Chondrocyte (in vitro differentiated cells): ENCODE measurements at regions not wholly inside any gene's neighbourhood (a gene's known extent, or its start where the extent isn't known, plus 50 kb on each side); places are given as distances from the start of the nearest gene placed in this dataset.

ENCODE experiments used
- DNase-seq: peaks from one replicate; pipeline ENCODE4 v3.0.0; 2021; ENCODE audit warnings: mixed read lengths, low spot score
- H3K27ac Mint-ChIP-seq: one replicate; pipeline ENCODE4 v1.8.0; 2021; ENCODE audit warnings: mild to moderate bottlenecking, moderate library complexity, mixed read lengths; ENCODE audit not compliant: unreplicated experiment
- H3K27me3 Mint-ChIP-seq: 2 replicates; pipeline ENCODE4 v1.8.0; 2021; ENCODE audit warnings: low read depth, mixed read lengths
- H3K36me3 Mint-ChIP-seq: 2 replicates; pipeline ENCODE4 v1.8.0; 2021; ENCODE audit warnings: low read depth, mixed read lengths
- H3K4me1 Mint-ChIP-seq: 2 replicates; pipeline ENCODE4 v1.8.0; 2021; ENCODE audit warnings: low read depth, mild to moderate bottlenecking, mixed read lengths
- H3K4me3 Mint-ChIP-seq: one replicate; pipeline ENCODE4 v1.8.0; 2021; ENCODE audit warnings: mild to moderate bottlenecking, moderate library complexity, mixed read lengths; ENCODE audit not compliant: unreplicated experiment
- H3K9me3 Mint-ChIP-seq: 2 replicates; pipeline ENCODE4 v1.8.0; 2021; ENCODE audit warnings: low read depth, mixed read lengths
- CTCF ChIP-seq: fragments of 200-600 bp; sonication (generic); IDR thresholded peaks from 2 replicates; pipeline ENCODE4 v1.5.0; 2021; ENCODE audit warnings: antibody characterized with exemption, mild to moderate bottlenecking, moderate library complexity

- Mint-ChIP-seq H3K27me3 (no peaks in the 10 kb centered on the region), H3K27ac (no peak overlapping the region), H3K4me3 (no peak overlapping the region), H3K36me3 (no peaks in the 10 kb centered on the region), H3K4me1 (peaks cover 9% of the 10 kb centered on the region), H3K9me3 (no peaks in the 10 kb centered on the region)
- TF ChIP-seq CTCF: no peak
- DNase-seq: no peak
Measured at GRCh38 chr2:181822097-181822496, 69.4 kb upstream of the ITPRID2 start.

- no peaks in the 10 kb centered on the region for H3K27me3 Mint-ChIP-seq
- peaks cover 6% of the 10 kb centered on the region for H3K4me1 Mint-ChIP-seq
- no peak for TF ChIP-seq CTCF
- H3K4me3 Mint-ChIP-seq: no peak overlapping the region
- H3K9me3 Mint-ChIP-seq: no peaks in the 10 kb centered on the region
- no peak overlapping the region for H3K27ac Mint-ChIP-seq
- H3K36me3 Mint-ChIP-seq: no peaks in the 10 kb centered on the region
- no peak for DNase-seq
Measured at GRCh38 chr2:181823405-181823804, 68.1 kb upstream of the ITPRID2 start.

- Mint-ChIP-seq H3K36me3 (no peaks in the 10 kb centered on the region), H3K27ac (no peak overlapping the region), H3K9me3 (no peaks in the 10 kb centered on the region), H3K4me3 (no peak overlapping the region), H3K27me3 (no peaks in the 10 kb centered on the region), H3K4me1 (no peaks in the 10 kb centered on the region)
- TF ChIP-seq CTCF: no peak
- DNase-seq: no peak
Measured at GRCh38 chr2:181828122-181828705, 63.3 kb upstream of the ITPRID2 start.

- Mint-ChIP-seq H3K27me3 (no peaks in the 10 kb centered on the region), H3K36me3 (no peaks in the 10 kb centered on the region), H3K27ac (no peak overlapping the region), H3K9me3 (no peaks in the 10 kb centered on the region), H3K4me3 (no peak overlapping the region), H3K4me1 (no peaks in the 10 kb centered on the region)
- DNase-seq: no peak
- TF ChIP-seq CTCF: no peak
Measured at GRCh38 chr2:181829230-181829629, 62.3 kb upstream of the ITPRID2 start.

GRCh38 chr2:181832015-181832414, 59.5 kb upstream of the ITPRID2 start:
- Mint-ChIP-seq H3K4me3 (no peak overlapping the region), H3K27ac (no peak overlapping the region), H3K36me3 (no peaks in the 10 kb centered on the region), H3K27me3 (no peaks in the 10 kb centered on the region), H3K4me1 (no peaks in the 10 kb centered on the region), H3K9me3 (no peaks in the 10 kb centered on the region)
- no peak for TF ChIP-seq CTCF
- DNase-seq: no peak
